ENCODE measurements at regions not wholly inside any gene's neighbourhood (a gene's known extent, or its start where the extent isn't known, plus 50 kb on each side); places are given as distances from the start of the nearest gene placed in this dataset.

DNA sequence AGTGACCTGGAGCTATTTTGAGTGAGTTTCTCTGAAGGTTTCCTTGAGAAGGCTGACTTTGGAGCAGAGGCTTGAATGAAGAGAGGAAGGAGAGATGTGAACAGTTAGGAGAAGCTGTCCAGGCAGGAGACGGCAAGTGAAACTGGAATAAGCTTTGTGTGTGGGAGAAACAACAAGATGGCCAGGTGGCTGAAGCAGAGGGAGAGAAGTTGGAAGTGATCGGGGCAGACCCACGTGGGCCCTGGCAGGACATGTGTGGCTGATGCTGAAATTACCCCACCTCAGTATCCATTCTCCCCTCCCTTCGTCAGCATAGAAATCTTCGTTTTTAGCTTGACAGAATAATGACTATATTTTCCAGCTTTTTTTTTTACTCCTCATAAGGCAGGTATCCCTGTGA is 809.2 kb upstream of the TMEM132C start:
- DNase-seq = no peak
- Histone ChIP-seq H3K27ac (no peak overlapping the region), H3K36me3 (replicated peaks) (no peaks in the 10 kb centered on the region), H3K4me3 (ENCODE audit: low read depth, low read length) (no peak overlapping the region), H3K27me3 (replicated peaks) (no peaks in the 10 kb centered on the region)
- TF ChIP-seq, protein P1, sequence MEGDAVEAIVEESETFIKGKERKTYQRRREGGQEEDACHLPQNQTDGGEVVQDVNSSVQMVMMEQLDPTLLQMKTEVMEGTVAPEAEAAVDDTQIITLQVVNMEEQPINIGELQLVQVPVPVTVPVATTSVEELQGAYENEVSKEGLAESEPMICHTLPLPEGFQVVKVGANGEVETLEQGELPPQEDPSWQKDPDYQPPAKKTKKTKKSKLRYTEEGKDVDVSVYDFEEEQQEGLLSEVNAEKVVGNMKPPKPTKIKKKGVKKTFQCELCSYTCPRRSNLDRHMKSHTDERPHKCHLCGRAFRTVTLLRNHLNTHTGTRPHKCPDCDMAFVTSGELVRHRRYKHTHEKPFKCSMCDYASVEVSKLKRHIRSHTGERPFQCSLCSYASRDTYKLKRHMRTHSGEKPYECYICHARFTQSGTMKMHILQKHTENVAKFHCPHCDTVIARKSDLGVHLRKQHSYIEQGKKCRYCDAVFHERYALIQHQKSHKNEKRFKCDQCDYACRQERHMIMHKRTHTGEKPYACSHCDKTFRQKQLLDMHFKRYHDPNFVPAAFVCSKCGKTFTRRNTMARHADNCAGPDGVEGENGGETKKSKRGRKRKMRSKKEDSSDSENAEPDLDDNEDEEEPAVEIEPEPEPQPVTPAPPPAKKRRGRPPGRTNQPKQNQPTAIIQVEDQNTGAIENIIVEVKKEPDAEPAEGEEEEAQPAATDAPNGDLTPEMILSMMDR (IDR thresholded peaks at IDR 0.05; ENCODE audit: low read depth, low read length, missing control alignments) = no peak
- in situ Hi-C loops (cut with HindIII; ENCODE audit: low pct_ligation_motif_present, low sequenced_read_pairs) = no loop called here

DNA sequence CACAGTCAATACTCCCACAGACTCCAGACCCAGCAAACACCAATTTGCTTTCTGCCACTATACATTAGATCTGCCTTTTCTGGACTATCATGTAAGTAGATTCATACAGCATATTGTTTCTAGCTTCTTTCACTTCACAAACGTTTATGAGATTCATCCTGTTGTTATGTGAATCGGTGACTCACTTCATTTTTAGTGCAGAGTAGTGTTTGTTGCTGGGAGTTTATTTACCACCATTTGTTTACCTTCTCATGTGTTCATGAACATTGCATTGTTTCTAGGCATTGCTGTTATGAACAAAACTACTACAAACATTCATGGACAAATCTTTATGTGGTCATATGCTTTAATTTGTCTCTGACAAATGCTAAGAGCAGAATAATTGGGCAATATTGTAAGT is 807.8 kb upstream of the TMEM132C start:
- in situ Hi-C loops (cut with HindIII; ENCODE audit: low pct_ligation_motif_present, low sequenced_read_pairs) = no loop called here
- TF ChIP-seq, protein P1 (IDR thresholded peaks at IDR 0.05; ENCODE audit: low read depth, low read length, missing control alignments) = no peak
- Histone ChIP-seq H3K36me3 (replicated peaks) (no peaks in the 10 kb centered on the region), H3K4me3 (ENCODE audit: low read depth, low read length) (no peak overlapping the region), H3K27me3 (replicated peaks) (no peaks in the 10 kb centered on the region), H3K27ac (no peak overlapping the region)
- no peak for DNase-seq

DNA sequence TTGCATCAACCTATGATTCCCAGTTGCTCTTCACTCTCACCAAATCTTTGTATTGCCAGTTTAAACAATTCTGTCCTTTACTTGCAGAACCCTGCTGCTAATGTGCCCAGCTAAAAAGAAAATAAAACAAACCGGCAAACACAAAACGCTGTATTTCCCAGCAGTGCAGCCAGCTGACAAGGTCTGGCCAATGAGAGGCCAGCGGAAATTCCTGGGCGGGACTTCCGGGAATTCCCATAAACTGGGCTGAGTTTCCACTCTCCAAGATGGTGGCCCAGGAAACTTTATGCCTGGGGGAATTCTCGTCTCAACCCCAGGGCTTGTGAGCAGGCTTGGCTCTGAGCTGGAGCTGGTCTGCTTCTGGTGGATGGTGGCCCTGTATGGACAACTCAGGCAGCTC is 807.3 kb upstream of the TMEM132C start:
- no peak overlapping the region for H3K27ac ChIP-seq
- in situ Hi-C loops (cut with HindIII; ENCODE audit: low pct_ligation_motif_present, low sequenced_read_pairs) = no loop called here
- TF ChIP-seq, protein P1 (IDR thresholded peaks at IDR 0.05; ENCODE audit: low read depth, low read length, missing control alignments) = no peak
- H3K27me3 ChIP-seq (replicated peaks) = no peaks in the 10 kb centered on the region
- no peak for DNase-seq
- no peaks in the 10 kb centered on the region for H3K36me3 ChIP-seq (replicated peaks)
- H3K4me3 ChIP-seq (ENCODE audit: low read depth, low read length) = no peak overlapping the region

DNA sequence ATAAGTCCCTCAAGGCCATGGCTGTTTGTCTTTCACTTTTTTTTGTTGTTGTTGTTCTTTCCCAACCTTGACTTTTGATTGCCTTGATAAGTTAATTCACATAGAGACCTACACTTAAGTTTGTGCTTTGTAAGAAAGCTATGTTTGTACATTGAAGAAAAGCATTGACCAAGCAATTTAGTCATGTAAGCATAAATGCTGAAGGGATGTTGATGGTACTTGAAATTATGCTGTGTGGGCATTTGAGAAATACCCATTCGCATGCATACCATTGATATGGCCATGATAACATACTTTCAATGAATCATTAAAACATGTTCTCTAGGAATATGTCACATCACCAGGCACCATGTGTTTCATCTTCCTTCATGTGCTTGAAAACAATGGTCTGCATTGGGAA is 803.7 kb upstream of the TMEM132C start:
- TF ChIP-seq, protein P1 (IDR thresholded peaks at IDR 0.05; ENCODE audit: low read depth, low read length, missing control alignments) = no peak
- Histone ChIP-seq H3K27me3 (replicated peaks) (no peaks in the 10 kb centered on the region), H3K36me3 (replicated peaks) (no peaks in the 10 kb centered on the region), H3K27ac (no peak overlapping the region), H3K4me3 (ENCODE audit: low read depth, low read length) (no peak overlapping the region)
- no peak for DNase-seq
- in situ Hi-C loops (cut with HindIII; ENCODE audit: low pct_ligation_motif_present, low sequenced_read_pairs) = no loop called here

DNA sequence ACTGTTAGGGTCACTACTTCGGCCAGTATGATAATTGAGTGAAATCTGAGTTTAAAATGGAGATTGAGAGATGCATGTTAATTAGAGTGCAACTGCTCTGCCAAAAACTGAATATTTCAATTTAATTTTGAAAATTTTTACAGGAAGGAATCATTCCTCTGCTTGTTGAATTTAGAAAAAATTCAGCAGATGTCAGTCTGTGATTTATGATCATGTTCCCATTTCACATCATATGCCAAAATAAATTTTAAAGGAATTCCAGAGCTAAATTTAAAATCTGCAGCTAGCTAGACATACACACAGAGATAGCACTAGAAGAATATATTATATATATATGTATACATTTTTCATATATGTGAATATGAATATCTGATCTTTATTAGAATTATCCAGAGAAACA is 797.6 kb upstream of the TMEM132C start:
- in situ Hi-C loops (cut with HindIII; ENCODE audit: low pct_ligation_motif_present, low sequenced_read_pairs) = no loop called here
- TF ChIP-seq, protein P1 (IDR thresholded peaks at IDR 0.05; ENCODE audit: low read depth, low read length, missing control alignments) = no peak
- Histone ChIP-seq H3K4me3 (ENCODE audit: low read depth, low read length) (no peak overlapping the region), H3K36me3 (replicated peaks) (no peaks in the 10 kb centered on the region), H3K27me3 (replicated peaks) (no peaks in the 10 kb centered on the region), H3K27ac (no peak overlapping the region)
- DNase-seq = no peak

DNA sequence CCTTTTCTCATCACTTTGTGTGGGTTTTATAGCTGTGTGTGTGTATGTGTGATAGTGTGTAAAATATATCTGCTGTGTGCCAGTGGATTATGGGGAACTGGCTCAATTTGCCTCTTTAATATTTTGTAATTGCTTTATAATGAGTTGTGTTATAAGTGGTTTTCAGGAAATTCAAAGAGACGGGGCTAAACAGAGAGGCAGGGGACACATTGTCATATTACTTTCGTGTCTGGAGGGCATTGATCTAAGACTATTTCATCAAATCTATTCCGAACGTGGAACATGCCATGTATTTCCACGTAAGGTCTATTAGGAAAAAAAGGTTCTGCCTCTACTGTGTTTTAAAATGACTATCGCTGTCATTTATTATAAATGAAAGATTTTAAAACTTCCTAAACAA is 793.2 kb upstream of the TMEM132C start:
- no peak overlapping the region for H3K27ac ChIP-seq
- no peaks in the 10 kb centered on the region for H3K27me3 ChIP-seq (replicated peaks)
- in situ Hi-C loops (cut with HindIII; ENCODE audit: low pct_ligation_motif_present, low sequenced_read_pairs) = no loop called here
- no peak for DNase-seq
- H3K36me3 ChIP-seq (replicated peaks) = no peaks in the 10 kb centered on the region
- H3K4me3 ChIP-seq (ENCODE audit: low read depth, low read length) = no peak overlapping the region
- TF ChIP-seq, protein P1 (IDR thresholded peaks at IDR 0.05; ENCODE audit: low read depth, low read length, missing control alignments) = no peak
